Pons (tissue), 1 donor: ENCODE measurements at regions not wholly inside any gene's neighbourhood (a gene's known extent, or its start where the extent isn't known, plus 50 kb on each side); places are given as distances from the start of the nearest gene placed in this dataset.
"Not testable (repeated sequence)": the region's sequence is repeated elsewhere in the genome, so short reads cannot be mapped to it uniquely, and the experiment has no call there.

ENCODE experiments used
- DNase-seq: peaks from one replicate; pipeline ENCODE4 v3.0.0-alpha.2; 2016; ENCODE audit warnings: low spot score

DNA sequence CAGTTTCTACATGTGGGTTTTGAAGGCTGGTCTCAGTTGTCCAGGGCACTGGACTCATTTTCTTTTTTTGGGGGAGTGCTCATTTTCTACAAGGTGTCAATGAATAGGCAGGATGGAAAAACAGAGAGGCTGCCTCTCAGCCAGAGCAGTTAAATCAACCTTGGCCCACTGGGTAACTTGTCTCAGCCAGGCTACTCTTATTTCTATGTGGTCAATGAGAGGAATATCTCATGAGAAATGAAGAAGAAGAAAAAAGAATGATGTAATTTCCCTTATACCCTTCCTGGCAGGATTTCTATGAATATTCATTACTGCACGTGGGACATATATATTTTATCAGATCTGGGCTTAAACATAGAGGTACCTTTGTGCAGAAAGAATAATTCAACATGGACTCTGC is 155.2 kb upstream of the E2F7 start:
- DNase-seq, result no peak

DNA sequence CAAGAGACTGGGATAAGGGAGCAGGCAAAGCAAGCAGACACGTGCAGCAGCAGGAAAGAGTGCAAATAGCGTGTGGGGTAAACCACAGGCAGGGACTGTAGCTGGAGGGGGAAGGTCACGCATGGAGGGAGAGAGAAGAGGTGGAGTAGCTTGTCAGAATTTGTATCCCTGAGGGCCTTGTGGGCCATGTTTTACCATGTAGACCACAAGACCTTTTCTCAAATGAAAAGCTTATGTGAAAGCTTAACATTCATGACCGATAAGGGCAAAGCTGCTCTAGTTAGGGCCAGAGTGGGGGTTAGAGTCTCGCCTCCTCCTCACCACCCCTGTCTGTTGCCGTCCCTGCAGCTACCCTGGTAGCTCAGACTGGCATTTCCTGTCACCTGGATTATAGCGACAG is 152.9 kb upstream of the E2F7 start:
- no peak for DNase-seq

DNA sequence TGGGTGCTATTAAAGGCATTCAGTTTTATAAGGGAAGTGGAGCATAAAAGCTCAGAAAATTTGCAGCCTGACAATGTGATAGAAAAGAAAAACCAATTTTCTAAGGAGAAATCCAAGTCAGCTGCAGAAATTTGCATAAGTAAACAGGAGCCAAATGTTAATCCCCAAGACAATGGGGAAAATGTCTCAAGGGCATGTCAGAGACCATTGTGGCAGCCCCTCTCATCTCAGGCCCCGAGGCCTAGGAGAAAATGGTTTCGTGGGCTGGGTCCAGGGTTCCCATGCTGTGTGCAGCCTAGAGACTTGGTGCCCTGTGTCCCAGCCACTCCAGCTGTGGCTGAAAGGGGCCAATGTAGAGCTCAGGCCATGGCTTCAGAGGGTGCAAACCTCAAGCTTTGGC is 150.8 kb upstream of the E2F7 start:
- DNase-seq, result not testable (repeated sequence)

DNA sequence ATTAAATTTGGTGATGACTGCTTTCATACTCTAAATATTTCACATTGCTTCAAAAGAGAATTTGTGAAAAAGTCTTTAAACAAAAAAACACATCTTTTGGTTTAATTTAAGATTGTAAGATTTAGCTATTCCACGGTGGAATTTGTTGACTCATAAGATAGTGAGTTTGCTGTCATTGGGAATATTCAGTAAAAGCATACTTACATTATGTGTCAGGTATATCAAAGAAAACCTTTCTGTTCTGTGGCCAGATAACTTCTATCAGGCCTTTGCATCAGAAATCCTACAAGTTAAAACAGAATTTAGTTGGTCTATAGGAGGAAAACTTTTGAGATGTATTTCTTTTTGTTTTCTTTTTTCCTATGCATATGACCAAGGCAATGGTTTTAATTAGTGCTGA is 148.8 kb upstream of the E2F7 start:
- no peak for DNase-seq

DNA sequence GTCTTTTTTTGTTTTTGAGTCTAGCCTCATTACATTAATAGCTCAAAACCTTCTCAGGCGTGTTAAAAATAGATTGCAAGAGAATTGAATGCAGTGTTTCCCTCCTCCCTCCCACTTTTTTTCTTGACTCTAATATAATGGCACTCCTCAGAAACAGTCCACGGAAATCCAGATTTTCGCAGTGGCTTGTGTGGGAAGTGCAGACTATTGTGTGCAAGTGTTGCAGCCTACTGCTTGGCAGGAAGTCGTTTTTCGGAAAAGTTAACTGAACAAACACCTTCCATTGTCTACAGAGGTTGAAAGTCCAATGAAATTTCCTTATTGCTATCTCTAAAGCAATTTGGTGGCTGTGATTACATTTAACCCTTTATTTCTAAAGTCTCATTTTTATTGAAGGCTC is 147.9 kb upstream of the E2F7 start:
- DNase-seq, result no peak

DNA sequence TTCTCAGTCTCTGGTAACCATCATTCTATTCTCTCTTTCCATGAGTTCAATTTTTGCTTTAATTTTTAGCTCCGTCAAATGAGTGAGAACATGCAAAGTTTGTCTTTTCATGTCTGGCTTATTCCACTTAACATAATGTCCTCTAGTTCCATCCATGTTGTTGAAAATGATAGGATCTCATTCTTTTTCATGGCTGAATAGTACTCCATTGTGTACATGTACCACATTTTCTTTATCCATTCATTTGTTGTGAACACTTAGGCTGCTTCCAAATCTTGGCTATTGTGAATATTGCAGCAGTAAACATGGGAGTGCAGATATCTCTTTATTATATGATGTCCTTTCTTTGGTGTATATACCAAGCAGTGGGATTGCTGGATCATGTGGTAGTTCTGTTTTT is 145.4 kb upstream of the E2F7 start:
- DNase-seq, result no peak

DNA sequence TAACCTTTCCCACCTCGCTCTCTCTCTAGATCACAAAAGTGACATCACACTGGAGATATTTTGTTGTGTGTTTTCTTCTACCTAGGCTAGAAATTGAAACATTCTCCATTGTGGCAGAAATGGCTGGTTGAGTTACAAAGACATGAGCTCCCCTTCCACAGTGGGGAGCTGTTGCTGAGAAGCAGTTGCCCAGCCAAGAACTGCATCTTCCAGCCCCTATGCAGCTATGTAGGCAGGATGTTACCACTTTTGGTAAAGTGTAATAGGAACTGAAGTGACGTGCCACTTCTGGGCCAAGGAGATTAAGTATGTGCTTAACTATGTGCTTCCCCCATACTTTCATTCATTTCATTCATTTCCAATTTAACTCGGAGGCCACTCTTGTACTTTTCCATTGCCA is 138.7 kb upstream of the E2F7 start:
- no peak for DNase-seq

DNA sequence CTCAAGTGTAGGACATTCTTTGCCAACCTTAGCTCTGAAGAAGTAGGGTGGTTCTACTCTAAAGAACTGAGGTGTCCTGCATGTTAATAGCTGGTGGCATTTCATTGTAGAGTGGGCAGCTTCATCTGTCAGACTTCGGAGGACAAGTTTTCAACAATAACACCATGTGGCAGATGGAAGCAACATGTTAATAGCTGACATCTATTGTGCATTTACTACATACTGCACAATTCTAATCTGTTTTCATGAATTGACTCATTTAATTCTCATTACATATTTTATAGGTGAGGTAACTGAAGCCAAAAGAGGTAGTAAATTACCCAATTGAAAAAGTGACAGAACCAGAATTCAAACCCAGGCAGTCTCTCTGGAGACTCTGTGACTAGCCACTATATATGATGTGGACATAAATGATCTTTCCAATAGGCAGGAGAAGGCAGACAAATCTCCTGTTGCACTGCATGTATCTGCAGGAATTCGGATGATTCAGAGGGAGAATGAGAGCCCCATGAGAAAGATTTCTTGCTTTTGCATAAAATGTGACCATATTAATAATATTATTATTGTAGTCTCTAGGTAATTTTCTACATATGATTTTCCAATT is 137.2 kb upstream of the E2F7 start:
- no peak for DNase-seq

DNA sequence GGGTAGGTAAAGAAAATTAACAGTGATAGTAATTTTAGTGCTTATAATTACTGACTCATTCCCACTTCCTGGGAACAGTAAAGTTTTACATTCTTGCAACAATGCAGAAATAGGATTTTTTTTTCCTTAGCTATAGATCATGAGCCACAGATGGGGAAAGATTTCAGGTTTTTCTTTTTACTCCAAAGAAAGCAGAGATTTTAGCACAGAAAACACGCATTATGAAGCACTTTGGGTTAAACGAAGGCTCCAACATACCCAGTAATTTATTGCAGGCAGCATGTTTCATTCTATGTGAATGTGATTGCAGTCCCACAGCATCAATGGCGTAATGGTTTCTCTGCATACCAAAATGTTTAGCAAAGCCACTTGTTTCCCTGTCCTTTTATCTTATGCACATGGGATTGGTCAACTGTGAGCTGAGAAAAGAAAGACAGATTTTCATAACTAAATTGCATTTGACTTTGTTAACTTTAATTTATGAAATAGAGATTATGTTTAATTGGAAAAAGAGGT is 124.6 kb upstream of the E2F7 start:
- no peak for DNase-seq

DNA sequence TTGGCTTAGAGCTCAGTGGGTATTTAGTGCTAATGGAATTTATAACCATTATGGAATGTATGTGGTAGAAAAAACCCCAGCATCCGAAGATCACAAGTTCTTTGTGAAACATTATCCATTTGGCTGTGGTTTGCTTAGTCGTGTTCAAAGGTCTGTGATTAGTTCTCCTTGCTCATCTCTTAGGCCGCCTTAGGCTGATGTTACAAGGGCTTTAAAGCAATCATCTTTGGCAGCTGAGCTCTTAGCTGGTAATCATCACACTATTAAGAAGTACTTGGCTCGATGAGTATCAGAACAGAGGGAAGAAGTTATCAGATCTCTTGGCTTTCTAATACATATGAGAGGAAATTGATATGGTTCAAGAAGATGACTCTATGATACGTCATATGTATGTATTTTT is 124.1 kb upstream of the E2F7 start:
- DNase-seq, result no peak

DNA sequence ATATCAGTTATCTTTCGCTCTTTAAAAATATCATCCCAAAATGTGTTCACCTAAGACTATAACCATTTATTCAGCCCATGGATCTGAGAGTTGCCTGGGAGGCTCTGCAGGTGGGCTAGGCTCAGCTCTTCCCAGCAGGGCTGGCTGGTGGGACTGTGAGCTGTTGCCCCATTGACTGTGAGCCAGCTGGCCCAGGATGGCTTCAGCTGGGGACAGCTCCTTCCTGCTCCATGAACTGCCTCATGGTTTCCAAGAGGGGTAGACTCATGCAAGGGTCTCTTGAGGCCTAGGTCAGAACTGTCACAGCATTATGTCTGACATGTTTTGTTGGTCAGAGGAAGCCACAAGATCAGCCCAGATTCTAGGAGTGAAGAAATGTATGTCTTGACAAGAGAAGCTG is 114.1 kb upstream of the E2F7 start:
- no peak for DNase-seq

DNA sequence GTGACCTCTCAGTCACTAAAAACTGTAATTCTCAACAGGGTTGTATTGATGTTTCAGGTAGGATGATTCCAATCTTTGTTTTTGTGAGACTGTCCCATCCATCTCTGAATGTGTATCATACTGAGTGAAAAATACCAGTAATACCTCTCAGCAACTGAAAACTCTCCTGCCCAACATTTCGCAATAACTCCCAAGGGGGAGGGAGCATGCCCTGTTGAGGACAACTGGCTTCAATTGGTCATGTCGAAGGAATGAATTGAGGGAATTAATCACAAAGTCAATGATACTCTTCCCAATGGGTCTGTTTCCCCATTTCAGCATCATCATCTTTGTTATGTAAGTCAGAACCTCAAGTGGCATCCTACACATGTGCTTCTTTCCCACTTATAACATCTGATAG is 102.4 kb upstream of the E2F7 start:
- DNase-seq, result no peak

DNA sequence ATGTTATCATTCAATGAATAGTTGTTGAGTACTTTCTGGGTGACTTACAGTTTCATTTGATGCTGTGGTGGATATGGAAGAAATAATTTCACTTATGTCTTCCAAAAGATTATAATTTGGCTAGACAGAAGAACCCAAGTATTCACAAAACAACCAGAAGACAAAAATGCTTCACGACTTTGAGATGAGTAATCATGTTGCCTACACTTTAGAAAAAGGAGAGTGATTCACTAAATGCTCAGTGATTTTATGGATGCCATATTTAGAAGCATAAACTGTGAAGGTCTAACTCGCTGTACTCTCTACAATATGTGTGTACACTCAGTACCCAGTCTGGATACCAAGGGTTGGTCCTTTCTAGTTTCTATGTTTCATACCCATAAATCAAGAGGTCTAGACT is 101.3 kb upstream of the E2F7 start:
- DNase-seq, result no peak

DNA sequence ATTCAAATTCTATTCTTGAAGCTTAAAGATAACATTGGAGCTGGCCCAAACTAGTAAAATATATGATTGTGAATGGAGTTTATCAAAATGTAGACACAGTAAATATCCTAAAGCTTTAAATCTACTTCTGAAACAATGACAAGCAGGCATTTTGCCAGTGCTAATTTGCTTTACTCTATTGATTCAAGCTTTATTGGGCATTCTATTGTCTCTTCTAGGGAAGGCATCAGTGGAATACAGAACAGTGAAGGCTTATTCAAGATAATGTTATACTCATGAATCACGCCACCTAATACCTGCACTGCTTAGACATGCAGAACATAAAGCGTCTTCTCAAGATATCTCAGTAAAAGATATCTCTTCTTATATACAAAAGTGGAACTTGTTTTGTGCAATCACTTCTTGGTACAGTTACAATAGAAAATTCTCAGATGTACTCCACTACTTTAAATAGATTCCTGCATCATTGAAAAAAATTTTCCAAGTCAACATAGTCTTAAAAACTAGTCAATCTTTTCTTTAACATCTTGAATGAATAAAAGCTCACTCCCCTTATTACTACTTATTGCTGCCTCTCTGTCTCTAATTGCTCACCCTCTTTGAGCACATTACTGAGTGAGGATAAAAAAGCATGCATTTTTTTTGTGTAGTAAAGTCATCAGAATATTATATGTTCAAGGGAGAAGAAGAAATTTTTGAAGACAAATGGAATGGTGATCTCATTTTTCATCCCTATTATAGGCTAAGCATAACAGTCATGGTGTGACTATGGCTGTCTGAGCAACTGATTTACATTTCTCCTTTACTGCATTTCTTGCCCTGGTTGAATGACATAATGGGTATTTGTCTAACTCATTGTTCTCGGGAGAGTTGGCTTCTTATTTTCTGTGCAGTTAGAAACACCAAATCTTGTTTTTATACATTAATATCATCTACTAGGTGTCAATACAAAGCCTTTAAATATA is 98.0 kb upstream of the E2F7 start:
- no peak for DNase-seq

DNA sequence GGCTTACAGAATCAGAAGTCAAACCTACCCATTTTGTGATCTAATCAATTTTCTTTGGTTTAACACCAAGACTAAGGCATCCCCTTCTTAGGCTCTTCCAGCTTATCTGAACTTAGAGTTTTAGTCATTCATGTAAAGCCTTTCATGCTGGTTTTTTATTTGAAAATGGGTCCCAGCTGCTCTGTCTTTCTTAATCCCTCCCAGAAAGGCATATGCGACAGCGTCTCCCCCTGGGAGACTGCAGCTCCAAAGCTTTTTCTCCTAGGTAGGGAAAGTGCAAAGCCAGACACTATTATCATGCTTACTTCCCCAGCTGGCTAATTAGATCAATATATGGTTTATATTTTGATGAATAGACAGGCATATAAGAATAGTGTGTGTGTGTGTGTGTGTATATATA is 96.6 kb upstream of the E2F7 start:
- DNase-seq, result no peak

DNA sequence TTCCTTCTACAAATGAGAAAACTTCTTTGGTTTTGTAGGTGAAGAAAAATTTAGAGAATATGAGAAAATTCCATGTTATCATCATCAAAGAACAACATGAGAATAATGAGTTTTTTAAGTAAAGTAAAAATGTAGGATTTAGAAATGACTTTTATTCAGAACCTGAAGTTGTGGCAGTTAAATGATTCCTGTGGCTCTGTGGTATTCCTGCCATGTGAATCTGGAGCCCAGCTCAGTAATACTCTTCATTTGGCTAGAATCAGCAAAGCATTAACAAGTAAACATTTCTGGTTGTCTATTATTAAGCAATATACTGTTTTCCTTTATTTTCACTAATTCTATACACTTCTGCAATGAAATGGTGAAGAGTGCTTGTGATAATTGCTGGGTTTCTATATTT is 95.6 kb upstream of the E2F7 start:
- no peak for DNase-seq

DNA sequence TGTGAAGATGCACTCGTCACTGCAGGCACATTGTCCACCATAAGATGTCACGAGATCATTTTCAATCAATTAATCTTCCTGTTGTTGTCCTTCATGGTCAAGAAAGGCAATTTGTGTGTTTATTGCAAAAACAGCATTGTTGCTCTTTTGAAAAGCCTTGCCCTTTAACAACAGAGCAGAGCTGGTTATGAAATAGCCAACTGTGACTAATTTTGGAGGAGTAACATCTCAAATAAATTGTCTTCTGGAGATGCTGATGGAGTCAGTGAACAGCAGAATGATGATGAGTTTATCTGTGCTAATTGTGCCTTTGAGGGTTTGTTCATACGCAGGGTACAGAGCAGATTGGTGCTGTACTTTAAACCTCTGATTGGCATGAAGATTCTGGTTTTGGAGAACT is 88.3 kb upstream of the E2F7 start:
- no peak for DNase-seq

DNA sequence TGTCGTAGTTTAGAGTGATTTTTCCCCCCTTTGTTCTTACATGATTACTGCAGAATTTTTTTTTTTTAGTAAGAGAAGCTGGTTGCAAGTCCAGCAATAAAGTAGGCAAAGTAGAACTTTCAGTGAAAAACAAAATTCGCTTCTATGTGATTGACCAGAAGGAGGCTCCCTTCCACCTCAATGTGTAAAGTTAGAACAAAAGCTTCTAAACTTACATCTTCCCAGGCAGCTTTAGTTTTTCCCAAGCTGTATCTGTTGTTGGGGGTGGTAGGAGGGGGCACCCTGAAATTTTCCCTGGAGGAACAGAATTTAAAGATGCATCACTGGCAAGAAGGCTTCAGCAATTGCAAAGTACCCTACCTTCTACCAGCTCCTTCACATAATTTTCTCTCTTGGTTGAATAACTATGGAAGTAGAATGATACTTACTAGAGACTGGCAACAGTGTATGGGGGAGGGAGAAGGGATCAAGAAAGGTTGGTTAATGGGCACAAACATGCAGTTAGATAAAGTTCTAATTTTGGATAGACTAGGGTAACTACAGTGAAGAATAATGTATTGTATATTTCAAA is 87.3 kb upstream of the E2F7 start:
- peak; percentile 44 for DNase-seq

DNA sequence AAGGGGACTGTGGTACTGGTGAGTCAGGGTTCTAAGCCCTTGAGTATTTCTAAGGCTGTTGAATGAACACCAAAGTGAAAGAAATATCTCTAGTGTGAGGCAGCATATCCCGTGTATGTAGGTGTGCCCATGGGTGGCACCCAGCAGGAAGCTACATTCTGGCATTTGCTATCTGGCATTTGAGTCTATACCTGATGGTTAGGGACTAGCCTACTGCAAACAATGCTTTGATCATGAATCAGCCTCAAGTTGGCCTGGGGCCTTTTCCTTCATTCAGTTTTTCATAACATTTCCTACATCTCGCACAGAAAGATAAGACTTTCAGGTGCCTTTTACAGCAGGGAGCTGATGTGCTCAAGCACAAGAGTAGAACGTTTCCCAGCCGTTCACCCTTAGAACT is 85.7 kb upstream of the E2F7 start:
- DNase-seq, result no peak

DNA sequence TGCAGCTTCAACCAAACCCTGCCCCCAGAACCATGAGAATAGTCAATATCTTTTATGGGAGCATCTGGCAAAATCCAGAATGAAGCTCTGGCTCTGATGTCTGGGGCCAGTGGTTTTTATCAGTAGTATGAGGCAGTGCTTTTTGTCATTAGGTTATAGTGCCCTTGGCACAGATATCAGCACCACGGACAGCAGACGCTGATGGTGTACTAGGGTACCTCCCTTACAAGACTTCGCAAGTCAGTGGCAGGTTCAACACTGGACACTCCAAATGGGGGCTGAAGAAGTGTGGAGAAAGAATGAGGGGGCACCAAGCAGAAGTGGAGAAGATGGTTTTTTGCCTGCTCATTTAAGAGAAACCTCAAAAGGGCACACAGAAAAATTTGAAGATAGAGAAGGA is 68.2 kb upstream of the E2F7 start:
- DNase-seq, result no peak

DNA sequence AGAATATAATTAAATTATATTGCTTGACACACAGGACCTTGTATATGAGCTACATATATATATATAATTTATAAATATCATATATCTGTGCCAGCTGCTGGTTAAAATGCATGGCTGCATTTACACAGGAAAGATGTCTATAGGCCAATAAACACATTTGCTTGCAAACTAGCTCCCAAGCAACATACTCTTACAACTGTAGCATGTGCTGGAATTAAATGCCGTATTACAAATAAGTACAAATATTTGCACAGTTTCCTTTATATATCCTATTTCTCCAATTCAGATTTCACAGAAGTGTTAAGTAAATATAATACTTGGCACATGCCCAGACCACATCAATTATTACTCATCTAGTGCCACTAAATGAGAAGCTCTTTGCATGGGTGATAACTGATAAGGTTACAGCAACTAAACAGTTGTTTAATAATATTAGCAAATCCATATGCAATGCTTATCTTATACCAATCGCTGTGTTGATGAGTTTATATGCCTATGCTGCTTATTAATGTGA is 66.7 kb upstream of the E2F7 start:
- DNase-seq, result no peak

DNA sequence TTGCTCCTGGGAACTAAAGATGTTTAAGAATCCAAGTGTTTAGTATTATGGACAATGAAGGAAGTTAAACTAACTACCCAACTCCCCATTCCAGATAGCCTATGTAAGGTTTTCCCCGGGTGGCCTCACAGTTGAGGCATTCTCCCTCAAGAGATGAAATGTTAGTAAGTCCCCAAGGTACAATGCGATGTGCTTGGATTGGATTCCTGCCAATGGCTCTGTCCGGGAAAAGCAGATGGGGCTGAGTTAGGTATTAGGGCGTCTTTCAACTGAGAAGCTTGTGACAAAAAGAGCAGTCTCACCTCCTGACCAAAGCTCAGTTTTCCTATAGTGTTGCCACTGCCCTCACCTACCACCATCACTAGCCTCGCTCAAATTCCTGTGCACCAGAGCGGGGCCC is 64.8 kb upstream of the E2F7 start:
- DNase-seq, result no peak

DNA sequence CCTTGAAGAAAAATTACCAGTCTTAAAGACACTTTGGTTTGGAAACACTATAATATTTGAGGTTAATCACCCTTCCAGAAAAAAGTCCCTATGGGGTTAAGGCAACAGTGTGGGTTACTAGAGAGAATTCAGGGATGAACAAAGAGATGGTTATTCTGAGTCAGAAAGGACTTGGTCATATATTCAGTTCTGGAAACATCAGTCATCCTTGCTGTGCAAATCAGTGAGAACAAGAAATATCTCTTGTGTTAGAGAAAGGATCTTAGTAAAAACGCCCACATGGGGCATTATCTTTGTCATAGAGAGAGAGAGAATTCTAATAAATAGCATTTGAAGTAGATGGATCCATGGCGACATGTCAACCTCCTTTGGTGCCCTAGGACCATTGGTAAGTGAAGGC is 59.4 kb upstream of the E2F7 start:
- no peak for DNase-seq
